PC-9 (cell line): ENCODE measurements at regions not wholly inside any gene's neighbourhood (a gene's known extent, or its start where the extent isn't known, plus 50 kb on each side); places are given as distances from the start of the nearest gene placed in this dataset.

ENCODE experiments used
- EZH2 ChIP-seq: fragments of 200-600 bp; sonication (generic); IDR thresholded peaks from 2 replicates; pipeline ENCODE4 v1.8.0; 2017; ENCODE audit warnings: antibody characterized with exemption, low read depth
- TF ChIP-seq, protein P1 (sequence below): fragments of 200-600 bp; sonication (generic); conservative IDR thresholded peaks from 2 replicates; pipeline ENCODE4 v1.6.1; 2017; ENCODE audit warnings: mixed run types, antibody characterized with exemption, mild to moderate bottlenecking, moderate library complexity

DNA sequence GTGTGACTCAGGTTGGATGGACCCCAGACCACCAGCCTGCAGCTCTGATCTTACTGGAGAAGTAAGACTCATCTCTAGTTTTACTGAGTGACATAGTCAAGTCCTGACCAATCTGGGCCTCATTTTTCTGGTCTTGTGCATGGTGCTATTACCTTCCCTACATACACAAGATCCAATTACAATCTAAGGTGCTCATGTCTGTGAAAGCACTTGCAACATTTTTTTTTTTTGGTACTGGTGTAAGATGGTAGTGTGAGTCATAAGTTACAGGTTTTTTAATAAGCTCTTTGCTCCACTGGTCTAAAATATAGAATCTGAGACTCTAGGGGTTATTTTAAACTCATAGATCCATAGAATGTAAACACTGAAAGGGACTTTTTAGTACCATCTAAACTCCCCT is 117.3 kb upstream of the EFEMP1 start:
- TF ChIP-seq, protein P1, sequence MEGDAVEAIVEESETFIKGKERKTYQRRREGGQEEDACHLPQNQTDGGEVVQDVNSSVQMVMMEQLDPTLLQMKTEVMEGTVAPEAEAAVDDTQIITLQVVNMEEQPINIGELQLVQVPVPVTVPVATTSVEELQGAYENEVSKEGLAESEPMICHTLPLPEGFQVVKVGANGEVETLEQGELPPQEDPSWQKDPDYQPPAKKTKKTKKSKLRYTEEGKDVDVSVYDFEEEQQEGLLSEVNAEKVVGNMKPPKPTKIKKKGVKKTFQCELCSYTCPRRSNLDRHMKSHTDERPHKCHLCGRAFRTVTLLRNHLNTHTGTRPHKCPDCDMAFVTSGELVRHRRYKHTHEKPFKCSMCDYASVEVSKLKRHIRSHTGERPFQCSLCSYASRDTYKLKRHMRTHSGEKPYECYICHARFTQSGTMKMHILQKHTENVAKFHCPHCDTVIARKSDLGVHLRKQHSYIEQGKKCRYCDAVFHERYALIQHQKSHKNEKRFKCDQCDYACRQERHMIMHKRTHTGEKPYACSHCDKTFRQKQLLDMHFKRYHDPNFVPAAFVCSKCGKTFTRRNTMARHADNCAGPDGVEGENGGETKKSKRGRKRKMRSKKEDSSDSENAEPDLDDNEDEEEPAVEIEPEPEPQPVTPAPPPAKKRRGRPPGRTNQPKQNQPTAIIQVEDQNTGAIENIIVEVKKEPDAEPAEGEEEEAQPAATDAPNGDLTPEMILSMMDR: no peak
- no peak for TF ChIP-seq EZH2
